Chondrocyte (in vitro differentiated cells): ENCODE measurements at regions not wholly inside any gene's neighbourhood (a gene's known extent, or its start where the extent isn't known, plus 50 kb on each side); places are given as distances from the start of the nearest gene placed in this dataset.
A peak's percentile ranks its signal among the peaks of the same experiment; 100 is the strongest.

ENCODE experiments used
- DNase-seq: peaks from one replicate; pipeline ENCODE4 v3.0.0; 2021; ENCODE audit warnings: mixed read lengths, low spot score
- H3K27ac Mint-ChIP-seq: one replicate; pipeline ENCODE4 v1.8.0; 2021; ENCODE audit warnings: mild to moderate bottlenecking, moderate library complexity, mixed read lengths; ENCODE audit not compliant: unreplicated experiment
- H3K27me3 Mint-ChIP-seq: 2 replicates; pipeline ENCODE4 v1.8.0; 2021; ENCODE audit warnings: low read depth, mixed read lengths
- H3K36me3 Mint-ChIP-seq: 2 replicates; pipeline ENCODE4 v1.8.0; 2021; ENCODE audit warnings: low read depth, mixed read lengths
- H3K4me1 Mint-ChIP-seq: 2 replicates; pipeline ENCODE4 v1.8.0; 2021; ENCODE audit warnings: low read depth, mild to moderate bottlenecking, mixed read lengths
- H3K4me3 Mint-ChIP-seq: one replicate; pipeline ENCODE4 v1.8.0; 2021; ENCODE audit warnings: mild to moderate bottlenecking, moderate library complexity, mixed read lengths; ENCODE audit not compliant: unreplicated experiment
- H3K9me3 Mint-ChIP-seq: 2 replicates; pipeline ENCODE4 v1.8.0; 2021; ENCODE audit warnings: low read depth, mixed read lengths
- TF ChIP-seq, protein P1 (sequence below): fragments of 200-600 bp; sonication (generic); IDR thresholded peaks from 2 replicates; pipeline ENCODE4 v1.5.0; 2021; ENCODE audit warnings: antibody characterized with exemption, mild to moderate bottlenecking, moderate library complexity

DNA sequence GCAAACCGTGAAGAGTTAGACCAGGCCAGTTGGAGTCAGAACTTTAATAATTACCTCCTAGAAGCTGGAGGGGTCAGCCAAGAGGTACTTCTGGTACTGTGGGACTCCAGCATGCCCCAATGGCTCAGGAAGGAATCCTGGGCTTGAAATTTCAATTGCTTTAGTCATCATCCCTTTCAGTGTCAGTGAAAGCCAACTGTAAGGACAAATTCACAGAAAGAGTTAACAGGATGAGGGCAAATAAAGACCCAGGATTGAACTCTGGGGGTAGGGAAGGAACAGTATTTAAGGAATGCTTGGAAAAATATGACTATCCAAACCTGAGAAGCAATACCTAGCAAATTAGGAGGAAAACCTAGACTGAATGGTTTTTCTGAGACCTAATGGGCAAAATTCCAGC, 735.1 kb upstream of the MARCKS start:
- no peaks in the 10 kb centered on the region for H3K27me3 Mint-ChIP-seq
- H3K27ac Mint-ChIP-seq: peak overlapping the region; percentile 86
- H3K36me3 Mint-ChIP-seq: peaks cover 11% of the 10 kb centered on the region
- no peak overlapping the region for H3K4me3 Mint-ChIP-seq
- peaks cover 15% of the 10 kb centered on the region for H3K9me3 Mint-ChIP-seq
- TF ChIP-seq, protein P1, sequence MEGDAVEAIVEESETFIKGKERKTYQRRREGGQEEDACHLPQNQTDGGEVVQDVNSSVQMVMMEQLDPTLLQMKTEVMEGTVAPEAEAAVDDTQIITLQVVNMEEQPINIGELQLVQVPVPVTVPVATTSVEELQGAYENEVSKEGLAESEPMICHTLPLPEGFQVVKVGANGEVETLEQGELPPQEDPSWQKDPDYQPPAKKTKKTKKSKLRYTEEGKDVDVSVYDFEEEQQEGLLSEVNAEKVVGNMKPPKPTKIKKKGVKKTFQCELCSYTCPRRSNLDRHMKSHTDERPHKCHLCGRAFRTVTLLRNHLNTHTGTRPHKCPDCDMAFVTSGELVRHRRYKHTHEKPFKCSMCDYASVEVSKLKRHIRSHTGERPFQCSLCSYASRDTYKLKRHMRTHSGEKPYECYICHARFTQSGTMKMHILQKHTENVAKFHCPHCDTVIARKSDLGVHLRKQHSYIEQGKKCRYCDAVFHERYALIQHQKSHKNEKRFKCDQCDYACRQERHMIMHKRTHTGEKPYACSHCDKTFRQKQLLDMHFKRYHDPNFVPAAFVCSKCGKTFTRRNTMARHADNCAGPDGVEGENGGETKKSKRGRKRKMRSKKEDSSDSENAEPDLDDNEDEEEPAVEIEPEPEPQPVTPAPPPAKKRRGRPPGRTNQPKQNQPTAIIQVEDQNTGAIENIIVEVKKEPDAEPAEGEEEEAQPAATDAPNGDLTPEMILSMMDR: peak; percentile 78
- DNase-seq: no peak
- peaks cover 67% of the 10 kb centered on the region for H3K4me1 Mint-ChIP-seq

DNA sequence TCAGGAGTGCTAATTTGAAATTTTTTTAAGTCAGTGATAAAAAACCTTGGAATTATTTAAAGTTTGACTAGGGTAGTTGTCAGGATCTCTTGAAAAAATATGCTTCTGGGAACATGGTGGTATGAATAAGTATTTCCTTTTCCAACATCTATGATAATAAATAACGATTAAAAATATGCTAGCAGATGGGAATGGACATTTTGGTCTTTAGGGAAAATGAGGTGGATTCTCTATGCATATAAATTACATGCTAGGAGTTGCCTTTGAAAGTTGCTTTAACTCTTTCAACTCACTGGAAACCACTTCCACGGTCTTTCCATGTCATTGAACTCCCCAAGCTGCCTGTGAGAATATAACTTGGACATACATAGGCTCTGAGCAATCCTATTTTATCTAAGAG, 731.5 kb upstream of the MARCKS start:
- Mint-ChIP-seq H3K4me3 (no peak overlapping the region), H3K36me3 (no peaks in the 10 kb centered on the region), H3K27me3 (no peaks in the 10 kb centered on the region), H3K4me1 (peaks cover 48% of the 10 kb centered on the region), H3K27ac (peak overlapping the region; percentile 50), H3K9me3 (no peaks in the 10 kb centered on the region)
- TF ChIP-seq, protein P1: no peak
- DNase-seq: no peak

DNA sequence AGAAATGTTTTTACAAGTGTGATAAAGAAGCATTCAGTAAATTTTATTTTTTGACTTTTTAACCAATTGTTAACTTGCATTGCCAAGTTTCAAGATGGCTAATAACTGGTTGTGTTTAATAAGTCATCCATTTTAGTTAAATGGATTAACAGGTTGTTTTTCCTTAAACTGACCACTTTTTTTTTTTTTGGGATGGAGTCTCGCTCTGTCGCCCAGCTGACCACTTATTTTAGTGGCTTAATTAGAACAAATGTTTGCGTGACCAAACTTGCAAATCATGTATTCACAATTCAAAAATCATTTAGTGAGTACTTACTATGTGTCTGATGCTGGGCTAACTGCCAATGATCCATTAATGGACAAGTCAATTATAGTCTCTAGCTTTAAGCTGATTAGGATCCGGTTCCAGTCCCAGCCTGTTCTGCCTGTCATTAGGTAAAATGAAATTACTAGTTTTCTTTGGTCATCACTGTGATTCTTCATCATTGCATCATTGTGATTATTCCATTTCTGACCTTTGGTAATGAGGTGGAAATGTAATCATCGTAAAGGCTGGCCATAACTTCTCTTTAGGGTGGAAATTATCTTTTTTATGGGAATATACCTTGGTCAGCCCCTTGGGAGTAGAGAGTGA, 729.2 kb upstream of the MARCKS start:
- peaks cover 30% of the 10 kb centered on the region for H3K4me1 Mint-ChIP-seq
- no peaks in the 10 kb centered on the region for H3K27me3 Mint-ChIP-seq
- no peaks in the 10 kb centered on the region for H3K36me3 Mint-ChIP-seq
- TF ChIP-seq, protein P1: no peak
- no peaks in the 10 kb centered on the region for H3K9me3 Mint-ChIP-seq
- H3K27ac Mint-ChIP-seq: no peak overlapping the region
- no peak for DNase-seq
- H3K4me3 Mint-ChIP-seq: no peak overlapping the region

DNA sequence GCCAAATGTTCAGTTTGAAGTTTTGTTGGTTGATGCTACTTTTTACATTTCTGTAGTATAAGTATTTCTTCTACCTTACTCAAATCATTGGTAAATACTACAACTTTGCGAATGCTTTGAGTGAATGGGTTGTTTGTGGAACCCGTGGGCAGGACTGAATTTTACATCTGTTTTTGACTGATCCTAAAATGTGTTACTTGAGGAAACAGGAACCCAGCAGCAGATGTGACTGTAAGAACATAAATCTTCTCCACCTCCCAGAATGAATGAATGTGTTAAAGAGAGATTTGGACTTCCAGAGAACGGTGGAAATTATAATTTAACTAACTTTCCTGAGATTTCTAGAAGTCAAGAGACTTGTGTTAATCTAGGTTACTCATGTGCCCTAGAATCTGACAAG, 728.5 kb upstream of the MARCKS start:
- TF ChIP-seq, protein P1: no peak
- Mint-ChIP-seq H3K27ac (no peak overlapping the region), H3K4me1 (peaks cover 24% of the 10 kb centered on the region), H3K9me3 (no peaks in the 10 kb centered on the region), H3K36me3 (no peaks in the 10 kb centered on the region), H3K4me3 (no peak overlapping the region), H3K27me3 (no peaks in the 10 kb centered on the region)
- DNase-seq: no peak

DNA sequence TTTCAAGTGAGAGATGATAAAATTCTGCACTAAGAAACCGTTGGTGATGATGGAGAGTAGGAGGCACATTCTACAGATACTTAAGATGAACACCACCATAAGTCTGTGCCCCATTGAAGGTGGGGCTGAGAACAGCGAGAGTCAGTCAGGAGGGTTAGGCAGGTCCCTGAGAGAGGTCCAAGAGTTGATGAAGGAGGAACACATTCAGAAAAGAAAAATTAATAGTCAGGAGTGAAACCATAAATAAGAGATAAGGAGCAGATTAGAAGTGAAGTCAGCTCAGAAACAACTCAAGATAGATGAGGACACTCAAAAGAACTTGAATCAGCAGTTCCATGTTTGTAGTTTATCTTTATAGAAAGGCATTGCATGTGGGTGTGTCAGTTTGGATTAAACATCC, 727.2 kb upstream of the MARCKS start:
- H3K4me1 Mint-ChIP-seq: peaks cover 20% of the 10 kb centered on the region
- no peaks in the 10 kb centered on the region for H3K36me3 Mint-ChIP-seq
- H3K9me3 Mint-ChIP-seq: no peaks in the 10 kb centered on the region
- no peak for DNase-seq
- no peak overlapping the region for H3K4me3 Mint-ChIP-seq
- TF ChIP-seq, protein P1: no peak
- no peak overlapping the region for H3K27ac Mint-ChIP-seq
- H3K27me3 Mint-ChIP-seq: no peaks in the 10 kb centered on the region
